ENCODE measurements at regions not wholly inside any gene's neighbourhood (a gene's known extent, or its start where the extent isn't known, plus 50 kb on each side); places are given as distances from the start of the nearest gene placed in this dataset.

DNA sequence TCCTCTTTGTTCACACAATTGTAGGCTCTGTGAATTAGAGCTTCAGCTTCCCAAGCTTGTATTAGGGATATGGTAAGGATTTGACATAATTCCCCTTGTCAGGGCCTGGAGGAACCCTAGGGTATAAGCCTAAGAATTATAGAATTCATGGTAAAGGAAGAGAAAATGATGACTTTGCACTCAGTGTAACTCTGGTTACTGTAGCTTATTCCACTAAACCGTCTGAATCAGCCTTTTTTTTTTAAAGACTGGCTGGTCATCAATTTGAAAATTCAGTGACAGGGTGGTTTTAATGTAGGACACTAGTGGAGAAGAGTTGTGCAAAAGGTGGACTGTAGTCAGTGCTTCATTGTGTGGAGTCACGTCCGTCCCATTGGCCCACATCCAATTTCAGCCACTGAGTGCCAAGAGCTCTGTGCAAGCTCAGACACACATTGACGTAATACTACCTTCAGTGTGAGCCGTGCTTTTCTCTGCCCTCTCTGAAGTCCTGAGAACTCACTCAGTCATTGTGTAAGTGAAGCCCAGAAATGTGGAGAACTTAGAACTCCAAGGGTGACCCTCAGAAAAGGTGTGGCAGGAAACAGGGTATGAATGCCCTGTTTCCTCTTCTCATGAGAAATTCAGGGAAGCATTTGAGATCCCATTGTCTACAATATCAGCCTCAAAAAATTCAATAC, 449.8 kb downstream of the C4orf33 start:
- peak; percentile 30 for DNase-seq (ENCODE audit: low read depth)

DNA sequence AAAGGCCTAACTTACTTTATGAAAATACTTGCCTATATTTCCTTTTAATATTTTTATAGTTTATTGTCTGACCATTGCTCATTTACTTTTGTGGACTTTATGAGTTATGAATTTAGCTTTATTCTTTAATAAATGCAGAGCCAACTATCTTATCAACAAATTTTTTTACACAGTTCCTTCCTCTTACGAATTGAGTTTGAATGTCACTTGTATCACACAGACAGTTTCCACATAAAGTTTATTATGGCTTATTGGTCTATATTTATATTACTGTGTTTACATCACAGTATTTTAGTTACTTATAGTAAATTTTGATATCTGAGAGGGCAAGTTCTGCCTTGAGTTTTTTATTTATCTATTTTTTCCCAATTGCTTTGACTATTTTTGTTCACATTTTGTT, 450.6 kb downstream of the C4orf33 start:
- no peak for DNase-seq (ENCODE audit: low read depth)

GRCh38 chr4:129550281-129550785, 454.4 kb downstream of the C4orf33 start:
- DNase-seq (ENCODE audit: low read depth) = no peak

GRCh38 chr4:129561280-129561679, 465.3 kb downstream of the C4orf33 start:
- no peak for DNase-seq (ENCODE audit: low read depth)

DNA sequence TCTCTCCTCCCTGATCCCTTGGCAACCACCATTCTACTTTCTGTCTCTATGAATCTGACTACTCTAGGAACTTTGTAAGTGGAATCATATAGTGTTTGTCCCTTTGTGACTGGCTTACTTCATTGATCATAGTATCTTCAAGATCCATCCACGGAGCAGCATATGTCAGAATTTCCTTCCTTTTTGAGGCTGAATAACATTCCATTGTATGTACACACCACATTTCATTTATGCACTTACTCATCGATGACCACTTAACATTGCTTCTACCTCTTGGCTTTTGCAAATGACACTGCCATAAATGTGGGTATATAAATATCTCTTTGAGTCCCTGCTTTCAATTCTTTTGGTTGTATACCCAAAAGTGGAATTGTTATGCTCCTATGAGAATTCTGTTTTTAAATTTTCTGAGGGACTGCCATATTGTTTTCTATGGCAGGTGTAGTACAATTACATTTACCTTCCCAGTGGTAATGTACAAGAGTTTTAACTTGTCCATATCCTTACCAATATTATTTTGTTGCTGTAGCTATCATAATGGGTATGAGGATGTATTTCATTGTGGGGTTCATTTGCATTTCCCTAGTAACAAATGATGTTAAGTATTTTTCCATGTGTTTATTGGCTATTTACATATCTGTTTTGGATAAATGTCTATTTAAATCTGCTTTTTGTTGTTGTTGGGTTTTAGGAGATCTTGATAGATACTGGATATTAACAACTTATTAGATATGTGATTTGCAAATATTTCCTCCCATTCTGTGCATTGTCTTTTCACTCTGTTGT, 466.1 kb downstream of the C4orf33 start:
- DNase-seq (ENCODE audit: low read depth) = no peak

DNA sequence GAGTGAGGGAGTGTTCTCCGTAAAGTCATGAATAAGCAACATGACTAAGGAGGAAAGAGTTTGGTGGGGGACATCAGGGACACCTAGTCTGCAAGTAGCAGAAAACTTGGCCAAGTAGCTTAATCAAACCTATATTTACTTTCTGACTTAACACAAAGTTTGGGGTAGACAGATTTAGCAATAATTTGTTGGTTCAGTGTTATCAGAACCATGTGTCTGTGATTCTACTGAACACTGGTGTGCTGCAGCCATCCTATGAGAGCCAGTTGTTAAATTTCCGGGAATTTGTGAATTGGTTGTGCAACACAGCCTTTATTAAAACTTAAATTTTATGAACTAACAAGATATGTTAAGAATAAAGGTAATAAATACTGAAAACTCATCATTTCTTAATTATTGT, 469.3 kb downstream of the C4orf33 start:
- DNase-seq (ENCODE audit: low read depth) = no peak

DNA sequence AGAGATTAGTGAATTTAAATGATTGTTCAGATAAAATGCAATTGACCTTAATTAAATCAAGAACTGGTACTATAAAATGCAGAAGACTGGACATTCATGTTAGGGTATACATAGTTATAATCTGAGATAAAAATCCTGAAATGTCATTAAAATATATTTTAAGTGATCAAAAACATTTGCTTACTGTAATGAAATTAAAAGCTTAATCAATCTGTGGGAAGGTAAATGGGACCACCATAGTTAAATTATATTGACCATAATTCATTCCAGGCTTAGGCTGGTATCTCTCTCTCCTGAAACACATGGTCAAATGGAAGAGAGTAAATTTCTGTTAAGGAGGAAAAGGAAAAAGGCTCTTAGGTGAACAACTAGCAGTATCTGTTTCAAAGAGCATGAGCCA, 474.4 kb downstream of the C4orf33 start:
- no peak for DNase-seq (ENCODE audit: low read depth)

DNA sequence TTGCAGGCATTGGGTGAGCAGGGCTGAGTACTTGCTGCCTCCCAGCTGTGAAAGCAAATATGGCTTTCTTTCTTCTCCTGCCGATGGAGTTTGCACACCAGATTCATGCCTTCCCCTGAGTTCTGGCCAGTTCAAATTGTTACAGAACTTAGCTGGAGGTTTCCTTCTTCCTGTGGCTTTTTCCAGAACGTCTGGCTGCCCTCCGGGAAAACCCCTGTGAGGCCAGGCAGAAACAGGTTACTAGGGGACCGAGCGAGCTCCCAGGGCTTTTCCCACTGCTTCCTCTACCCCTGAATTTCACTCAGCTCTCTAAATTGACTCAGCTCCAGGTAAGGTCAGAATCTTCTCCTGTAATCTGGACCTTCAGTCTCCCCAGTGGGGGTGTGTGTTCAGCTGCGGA, 482.4 kb downstream of the C4orf33 start:
- no peak for DNase-seq (ENCODE audit: low read depth)

DNA sequence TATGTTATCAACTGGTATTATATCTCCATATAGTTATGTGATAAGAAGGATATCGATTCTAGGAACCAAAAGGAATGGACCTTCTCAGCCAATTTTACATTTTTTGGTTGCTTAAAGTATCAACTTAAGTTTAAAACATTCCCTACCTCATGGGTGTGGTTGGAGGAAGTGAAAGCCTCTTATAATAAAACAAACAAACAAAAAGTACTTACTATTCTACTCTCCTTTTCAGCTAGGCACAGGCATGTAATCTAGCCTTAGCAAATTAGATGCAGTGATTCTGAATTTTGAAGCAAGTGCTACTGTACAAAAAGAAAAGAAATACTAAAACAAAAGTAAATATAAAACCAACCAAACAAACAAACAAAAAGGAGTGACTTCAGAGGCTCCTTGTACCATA, 485.4 kb downstream of the C4orf33 start:
- DNase-seq (ENCODE audit: low read depth) = no peak

- no peak for DNase-seq (ENCODE audit: low read depth)
Observed at GRCh38 chr4:129583868-129584267, 487.9 kb downstream of the C4orf33 start.

DNA sequence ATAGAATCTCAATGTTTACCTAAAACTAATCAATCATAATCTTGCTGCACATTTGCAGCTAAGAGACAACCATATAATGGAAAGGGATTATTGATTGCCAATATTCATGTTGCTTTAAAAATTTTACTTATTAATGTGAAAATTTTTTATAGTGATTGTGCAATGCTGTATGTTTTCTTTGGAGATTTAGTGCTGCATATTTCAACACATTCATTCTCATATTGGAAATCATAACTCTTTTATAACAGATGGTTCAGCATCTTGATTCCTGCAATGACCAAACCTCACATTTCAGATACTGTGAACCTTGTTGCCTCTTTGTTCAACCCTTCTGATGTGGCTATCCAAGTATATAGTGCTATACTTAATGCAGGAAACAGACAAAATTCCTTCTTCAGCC, 502.6 kb downstream of the C4orf33 start:
- DNase-seq (ENCODE audit: low read depth) = no peak

- no peak for DNase-seq (ENCODE audit: low read depth)
Observed at GRCh38 chr4:129600898-129601297, 504.9 kb downstream of the C4orf33 start.

- no peak for DNase-seq (ENCODE audit: low read depth)
Observed at GRCh38 chr4:129602447-129602846, 506.5 kb downstream of the C4orf33 start.

GRCh38 chr4:129603241-129603931, 507.4 kb downstream of the C4orf33 start:
- no peak for DNase-seq (ENCODE audit: low read depth)

DNA sequence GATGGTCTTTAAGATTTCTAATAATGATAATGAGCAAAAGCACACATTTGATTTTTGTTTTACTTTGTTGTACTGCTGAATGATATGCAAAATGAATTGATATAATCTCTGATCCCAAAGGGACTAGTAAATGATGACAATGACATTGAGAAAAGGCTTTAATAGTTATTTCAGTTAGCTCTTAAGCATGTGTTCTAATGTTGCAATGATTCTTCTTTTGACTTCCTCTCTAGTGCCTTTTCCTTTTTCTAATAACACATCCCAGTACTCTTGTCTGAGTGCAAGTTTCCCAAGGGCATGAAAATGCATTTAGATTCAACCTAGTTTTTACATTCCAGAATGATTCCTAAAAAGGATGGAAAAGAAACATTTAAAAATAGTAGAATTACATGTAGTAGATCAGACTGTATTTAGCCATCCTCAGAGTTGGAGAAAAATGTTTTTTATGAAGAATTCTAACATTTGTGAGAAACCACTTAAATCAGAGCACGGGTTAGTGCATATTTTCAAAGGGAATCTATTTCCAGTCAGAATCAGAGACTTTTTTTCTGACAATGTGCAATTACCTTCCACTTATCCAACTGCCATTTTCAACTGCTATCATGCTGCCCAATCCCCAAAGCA, 508.8 kb downstream of the C4orf33 start:
- no peak for DNase-seq (ENCODE audit: low read depth)

DNA sequence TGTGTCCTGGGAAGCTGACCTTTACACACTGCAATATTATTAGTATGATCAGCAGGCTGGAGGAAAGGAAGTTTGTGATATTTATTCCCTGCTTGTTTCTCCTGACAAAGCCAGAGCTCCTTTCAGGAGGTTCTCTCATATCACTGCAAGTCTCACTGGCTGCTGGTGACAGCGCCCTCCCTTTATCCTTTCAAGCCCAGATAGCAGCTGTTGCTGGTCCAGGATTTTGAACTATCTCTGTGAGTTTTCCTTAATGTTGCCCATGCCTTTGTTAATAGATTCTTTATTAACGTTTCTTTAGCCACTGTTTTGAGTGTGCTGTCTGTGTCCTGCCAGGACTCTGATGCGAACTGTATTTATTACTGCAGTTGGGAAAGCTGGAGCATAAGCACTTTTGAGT, 518.7 kb downstream of the C4orf33 start:
- no peak for DNase-seq (ENCODE audit: low read depth)

GRCh38 chr4:129622566-129622965, 526.6 kb downstream of the C4orf33 start:
- DNase-seq (ENCODE audit: low read depth) = no peak

GRCh38 chr4:129623233-129623875, 527.4 kb downstream of the C4orf33 start:
- DNase-seq (ENCODE audit: low read depth) = no peak

DNA sequence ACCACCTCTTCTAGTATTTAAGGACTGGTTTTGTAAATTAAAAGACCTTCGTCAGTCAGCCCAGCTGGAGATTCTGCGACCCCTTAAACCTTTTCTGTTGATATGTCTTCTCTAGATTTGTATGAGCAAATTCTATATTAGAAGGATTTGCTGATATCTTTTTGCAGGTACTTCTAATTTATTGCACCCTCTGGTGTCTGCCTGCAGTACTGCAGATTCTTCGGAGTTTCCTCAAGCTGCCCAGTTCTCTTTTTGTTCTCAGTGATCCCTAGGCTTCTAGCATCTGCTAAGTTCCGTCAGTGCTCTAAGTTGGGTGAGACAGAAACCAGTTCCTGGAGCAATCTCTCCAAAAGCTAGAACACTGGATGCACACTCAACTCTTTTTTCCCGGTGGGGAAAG, 545.2 kb downstream of the C4orf33 start:
- DNase-seq (ENCODE audit: low read depth) = peak; percentile 56

GRCh38 chr4:129645461-129645860, 549.5 kb downstream of the C4orf33 start:
- DNase-seq (ENCODE audit: low read depth) = no peak

DNA sequence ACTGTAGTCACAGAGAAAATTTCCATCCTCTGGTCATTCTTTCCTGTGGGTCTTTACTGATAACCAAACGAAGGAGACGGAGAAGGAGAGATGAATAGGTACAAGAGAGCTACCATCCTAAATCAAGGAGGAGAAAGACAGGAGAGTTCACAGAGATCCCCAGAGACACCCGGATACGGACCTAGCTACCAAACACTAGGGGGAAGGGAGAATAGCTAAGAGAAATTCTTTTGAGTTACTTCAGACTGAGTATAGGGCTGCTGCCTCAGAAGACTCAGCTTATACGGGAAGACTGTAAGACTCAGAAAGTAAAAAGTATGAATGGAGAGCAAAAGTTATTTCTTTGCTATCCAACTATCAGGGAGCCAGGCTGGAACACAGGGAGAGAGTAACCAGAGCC, 572.1 kb downstream of the C4orf33 start:
- DNase-seq (ENCODE audit: low read depth) = no peak

DNA sequence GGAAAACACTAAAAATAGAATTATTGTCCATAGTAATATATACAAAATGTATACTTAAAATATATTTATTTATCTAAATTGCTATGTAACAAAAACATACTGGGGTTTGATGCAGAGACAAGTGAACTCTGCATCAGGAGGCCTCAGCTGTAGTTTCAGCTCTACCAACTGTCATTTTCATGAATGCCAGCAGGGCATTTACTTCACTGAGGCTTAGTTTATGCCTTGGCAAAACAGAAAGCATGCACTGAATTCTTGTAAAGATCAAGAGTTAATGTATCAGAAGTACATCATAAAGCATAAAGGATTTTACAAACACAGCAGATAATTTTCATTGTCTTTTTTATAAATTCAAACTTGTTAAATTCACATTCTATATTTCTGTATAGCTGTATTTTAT, 577.0 kb downstream of the C4orf33 start:
- DNase-seq (ENCODE audit: low read depth) = no peak

All from renal cortical epithelial cell (primary cell).